HepG2 (cell line): ENCODE measurements at regions not wholly inside any gene's neighbourhood (a gene's known extent, or its start where the extent isn't known, plus 50 kb on each side); places are given as distances from the start of the nearest gene placed in this dataset.
A peak's percentile ranks its signal among the peaks of the same experiment; 100 is the strongest.

Experiments used
- ATAC-seq: fragments of 200-7000 bp; cut with Tn5 transposase; 3 replicates; pipeline ENCODE4 v1.9.1; 2020; ENCODE audit warnings: mild to moderate bottlenecking, moderate library complexity
- BruUV-seq: library from RNA; stranded (reverse); fragments of 400-500 nt; replicated peaks from 2 replicates; lab custom pipeline; 2021; lab: Mats Ljungman, UMichigan
- CTCF ChIA-PET: fragments of 300-600 bp; formaldehyde crosslinking; extraction: SDS; loops from one replicate; lab custom pipeline; 2021; ENCODE audit warnings: low total read pairs, inconsistent platforms, low intra/inter-chr PET ratio; lab: Yijun Ruan, JAX
- POLR2A ChIA-PET: fragments of 350-600 bp; sonication (Branson Sonifier 250); formaldehyde crosslinking; loops from one replicate; lab custom pipeline; 2020; ENCODE audit warnings: antibody characterized with exemption, inconsistent platforms; lab: Yijun Ruan, JAX
- DNase-seq: peaks from one replicate; pipeline ENCODE4 v3.0.0-alpha.2; 2015; ENCODE audit warnings: low spot score
- FAIRE-seq: peaks from 3 replicates; lab custom pipeline; 2011; peaks lifted over from hg19 to GRCh38; lab: Jason Lieb, UNC
- H2AFZ ChIP-seq: one replicate; pipeline ENCODE4 v1.6.1; 2011; ENCODE audit warnings: low read length, inconsistent platforms
- H3K27ac ChIP-seq: fragments of 300-600 bp; 3 replicates; pipeline ENCODE4 v1.8.0; 2011; ENCODE audit warnings: mixed run types, mild to moderate bottlenecking, mixed read lengths, low read length, inconsistent platforms; ENCODE audit not compliant: insufficient read depth; ENCODE audit errors: extremely low read length
- H3K27me3 ChIP-seq, 2 experiments: fragments of 200-600 bp in 1 of 2; 2 replicates in 1 of 2; 3 replicates in 1 of 2; pipeline versions ENCODE4 v1.6.0 to v1.8.0; 2011; ENCODE audit warnings: low read length in 2 of 2, mild to moderate bottlenecking in 2 of 2, moderate library complexity in 2 of 2, inconsistent platforms in 1 of 2; ENCODE audit not compliant: insufficient read depth in 2 of 2, control insufficient read depth in 1 of 2
- H3K36me3 ChIP-seq, 2 experiments: fragments of 200-600 bp in 1 of 2; replicated peaks in 1 of 2; 2 replicates in 1 of 2; 3 replicates in 1 of 2; pipeline versions ENCODE4 v1.5.1 to v1.8.0; 2011; ENCODE audit warnings: low read length in 2 of 2, inconsistent platforms in 1 of 2; ENCODE audit not compliant: insufficient read depth in 2 of 2, control insufficient read depth in 1 of 2
- H3K4me1 ChIP-seq: 2 replicates; pipeline ENCODE4 v1.5.1; 2012; ENCODE audit warnings: low read length, inconsistent platforms; ENCODE audit not compliant: insufficient read depth
- H3K4me2 ChIP-seq: 2 replicates; pipeline ENCODE4 v1.6.0; 2011; ENCODE audit warnings: low read depth, low read length, inconsistent platforms
- H3K4me3 ChIP-seq, 3 experiments: fragments of 200-600 bp in 1 of 3; sonication (generic), shearing (Covaris generic) in 1 of 3; replicated peaks in 1 of 3; 2 replicates each; pipeline ENCODE4 v1.5.1; 2011 to 2016; ENCODE audit warnings: low read length in 3 of 3, inconsistent platforms in 2 of 3, low read depth in 2 of 3, mild to moderate bottlenecking in 2 of 3, control low read depth in 1 of 3, mixed read lengths in 1 of 3; ENCODE audit not compliant: insufficient read depth in 1 of 3
- H3K79me2 ChIP-seq: one replicate; pipeline ENCODE4 v1.6.1; 2011; ENCODE audit warnings: low read length, inconsistent platforms; ENCODE audit not compliant: insufficient read depth
- H3K9ac ChIP-seq: 2 replicates; pipeline ENCODE4 v1.6.0; 2011; ENCODE audit warnings: mild to moderate bottlenecking, low read depth, low read length, inconsistent platforms; ENCODE audit not compliant: insufficient read depth
- H3K9me3 ChIP-seq: 2 replicates; pipeline ENCODE4 v1.5.1; 2012; ENCODE audit warnings: mild to moderate bottlenecking, low read length
- H4K20me1 ChIP-seq: 2 replicates; pipeline ENCODE4 v1.6.0; 2011; ENCODE audit warnings: inconsistent platforms, mild to moderate bottlenecking, low read length, moderate library complexity; ENCODE audit not compliant: insufficient read depth
- MAFF ChIP-seq: IDR thresholded peaks from 2 replicates; pipeline ENCODE4 v1.6.1; 2011; ENCODE audit warnings: low read depth, low read length, improper control_type of control experiment
- MAFK ChIP-seq, 2 experiments: IDR thresholded peaks in 1 of 2; conservative IDR thresholded peaks in 1 of 2; 2 replicates each; pipeline ENCODE4 v1.6.1; 2011; ENCODE audit warnings: improper control_type of control experiment in 2 of 2, low read length in 2 of 2
- RNF219 ChIP-seq: sonication (generic); formaldehyde crosslinking; IDR thresholded peaks from 2 replicates; pipeline ENCODE4 v1.5.0; 2020; ENCODE audit warnings: mild to moderate bottlenecking, missing genetic modification reagents
- SMAD1 ChIP-seq: sonication (generic); formaldehyde crosslinking; IDR thresholded peaks from 2 replicates; pipeline ENCODE4 v1.4.0; 2020; ENCODE audit warnings: missing genetic modification reagents, low read depth, mild to moderate bottlenecking, borderline replicate concordance
- SOX5 ChIP-seq: IDR thresholded peaks from 2 replicates; pipeline ENCODE4 v1.6.1; 2016; ENCODE audit warnings: borderline replicate concordance
- ZNF326 ChIP-seq: sonication (generic); formaldehyde crosslinking; IDR thresholded peaks from 2 replicates; pipeline ENCODE4 v1.4.0; 2020; ENCODE audit warnings: missing genetic modification reagents, borderline replicate concordance
- ZNF451 ChIP-seq: sonication (generic); formaldehyde crosslinking; IDR thresholded peaks from 2 replicates; pipeline ENCODE4 v1.5.0; 2020; ENCODE audit warnings: mild to moderate bottlenecking, missing genetic modification reagents
- WGBS: methylation state at CpG from one replicate; pipeline ENCODE4 v1.1.6; 2017; ENCODE audit warnings: low lambda C conversion rate; 5-methylcytosine and 5-hydroxymethylcytosine counted together
- in situ Hi-C: cut with HindIII; loops from 2 replicates; pipeline ENCODE4 v1.10.0; 2017; ENCODE audit warnings: low pct_unique_long_range_greater_than_20kb; ENCODE audit not compliant: extremely low pct_ligation_motif_present
- intact Hi-C: fragments of 100-400 bp; cut with micrococcal nuclease; formaldehyde crosslinking; loops from one replicate; pipeline ENCODE4 v1.10.0; 2022; ENCODE audit not compliant: unreplicated experiment
- TF ChIP-seq, protein P1 (sequence below): sonication (generic); formaldehyde crosslinking; IDR thresholded peaks from 2 replicates; pipeline ENCODE4 v1.5.1; 2020; ENCODE audit warnings: missing genetic modification reagents, mild to moderate bottlenecking, borderline replicate concordance

GRCh38 chr13:109390391-109390790 lies 396.0 kb downstream of the IRS2 start (continued):
- TF ChIP-seq, protein P1, sequence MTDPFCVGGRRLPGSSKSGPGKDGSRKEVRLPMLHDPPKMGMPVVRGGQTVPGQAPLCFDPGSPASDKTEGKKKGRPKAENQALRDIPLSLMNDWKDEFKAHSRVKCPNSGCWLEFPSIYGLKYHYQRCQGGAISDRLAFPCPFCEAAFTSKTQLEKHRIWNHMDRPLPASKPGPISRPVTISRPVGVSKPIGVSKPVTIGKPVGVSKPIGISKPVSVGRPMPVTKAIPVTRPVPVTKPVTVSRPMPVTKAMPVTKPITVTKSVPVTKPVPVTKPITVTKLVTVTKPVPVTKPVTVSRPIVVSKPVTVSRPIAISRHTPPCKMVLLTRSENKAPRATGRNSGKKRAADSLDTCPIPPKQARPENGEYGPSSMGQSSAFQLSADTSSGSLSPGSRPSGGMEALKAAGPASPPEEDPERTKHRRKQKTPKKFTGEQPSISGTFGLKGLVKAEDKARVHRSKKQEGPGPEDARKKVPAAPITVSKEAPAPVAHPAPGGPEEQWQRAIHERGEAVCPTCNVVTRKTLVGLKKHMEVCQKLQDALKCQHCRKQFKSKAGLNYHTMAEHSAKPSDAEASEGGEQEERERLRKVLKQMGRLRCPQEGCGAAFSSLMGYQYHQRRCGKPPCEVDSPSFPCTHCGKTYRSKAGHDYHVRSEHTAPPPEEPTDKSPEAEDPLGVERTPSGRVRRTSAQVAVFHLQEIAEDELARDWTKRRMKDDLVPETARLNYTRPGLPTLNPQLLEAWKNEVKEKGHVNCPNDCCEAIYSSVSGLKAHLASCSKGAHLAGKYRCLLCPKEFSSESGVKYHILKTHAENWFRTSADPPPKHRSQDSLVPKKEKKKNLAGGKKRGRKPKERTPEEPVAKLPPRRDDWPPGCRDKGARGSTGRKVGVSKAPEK (CRISPR knock-in tag), result no peak
- no peak for TF ChIP-seq RNF219 (CRISPR knock-in tag)
- no peak for TF ChIP-seq ZNF451
- no peak for TF ChIP-seq ZNF326 (CRISPR knock-in tag)
- no peak for TF ChIP-seq SMAD1 (CRISPR knock-in tag)

- Histone ChIP-seq H2AFZ (no peak overlapping the region), H3K4me2 (no peak overlapping the region), H4K20me1 (no peaks in the 10 kb centered on the region), H3K79me2 (no peaks in the 10 kb centered on the region), H3K4me1 (no peaks in the 10 kb centered on the region), H3K9me3 (no peaks in the 10 kb centered on the region), H3K4me3 (no peak overlapping the region), H3K36me3 (no peaks in the 10 kb centered on the region), H3K27ac (no peak overlapping the region), H3K9ac (no peak overlapping the region), H3K27me3 (no peaks in the 10 kb centered on the region)
- BruUV-seq, result no TSS peak
- CTCF ChIA-PET, result no interaction called here
- no peak for ATAC-seq
- FAIRE-seq, result no peak
- POLR2A ChIA-PET, result no interaction called here
- in situ Hi-C loops, result no loop called here
- peak; percentile 12 to 39; a peak in 1 of 4 replicates for TF ChIP-seq MAFK (conservative IDR thresholded peaks at IDR 0.05 in 1 of 2, IDR thresholded peaks at IDR 0.05 in 1 of 2; ENCODE audit: low read length in 2 of 2)
- 0 out of 2 replicates have a peak, but pooled peaks have one; percentile 15 for TF ChIP-seq MAFF
- no peak for TF ChIP-seq SOX5 (CRISPR knock-in tag)
- no peak for DNase-seq
- WGBS, result 10% methylated on average over 8 of the region's 8 CpGs
- intact Hi-C loops, result no loop called here
Observed at GRCh38 chr13:109389892-109390345, 396.5 kb downstream of the IRS2 start.
